ENCODE measurements at regions not wholly inside any gene's neighbourhood (a gene's known extent, or its start where the extent isn't known, plus 50 kb on each side); places are given as distances from the start of the nearest gene placed in this dataset.

- intact Hi-C loops (cut with DNase I): no loop called here
- H3K36me3 ChIP-seq: no peaks in the 10 kb centered on the region
Measured at GRCh38 chr5:14968796-14969195, 97.2 kb upstream of the ANKH start.

GRCh38 chr5:14967166-14967565 lies 95.6 kb upstream of the ANKH start:
- H3K4me1 ChIP-seq: no peaks in the 10 kb centered on the region
- no peak overlapping the region for H3K27ac ChIP-seq
- TF ChIP-seq CTCF (IDR thresholded peaks at IDR 0.05): no peak
- no peak for TF ChIP-seq POLR2A (IDR thresholded peaks at IDR 0.05)
- intact Hi-C loops (cut with DNase I): no loop called here
- H3K4me3 ChIP-seq: no peak overlapping the region
- H3K36me3 ChIP-seq: no peaks in the 10 kb centered on the region
- no peak for DNase-seq
- no peaks in the 10 kb centered on the region for H3K9me3 ChIP-seq
- H3K27me3 ChIP-seq: no peaks in the 10 kb centered on the region
- WGBS, 2 donors: 74 to 88% methylated on average over 4 to 6 of the region's 6 CpGs

More at GRCh38 chr5:14968796-14969195, 97.2 kb upstream of the ANKH start:
- no peak for DNase-seq
- no peaks in the 10 kb centered on the region for H3K9me3 ChIP-seq
- no peak overlapping the region for H3K4me3 ChIP-seq
- no peak overlapping the region for H3K27ac ChIP-seq
- TF ChIP-seq POLR2A (IDR thresholded peaks at IDR 0.05): no peak
- TF ChIP-seq CTCF (IDR thresholded peaks at IDR 0.05): no peak
- no peaks in the 10 kb centered on the region for H3K27me3 ChIP-seq
- no peaks in the 10 kb centered on the region for H3K4me1 ChIP-seq

GRCh38 chr5:14965815-14966214 lies 94.2 kb upstream of the ANKH start:
- 77 to 86% methylated on average over 1 of the region's 1 CpG for WGBS, 2 donors
- intact Hi-C loops (cut with DNase I): no loop called here
- H3K36me3 ChIP-seq: no peaks in the 10 kb centered on the region
- H3K9me3 ChIP-seq: no peaks in the 10 kb centered on the region
- no peaks in the 10 kb centered on the region for H3K4me1 ChIP-seq
- no peaks in the 10 kb centered on the region for H3K27me3 ChIP-seq
- DNase-seq: no peak
- H3K27ac ChIP-seq: no peak overlapping the region
- no peak overlapping the region for H3K4me3 ChIP-seq
- no peak for TF ChIP-seq POLR2A (IDR thresholded peaks at IDR 0.05)
- no peak for TF ChIP-seq CTCF (IDR thresholded peaks at IDR 0.05)

GRCh38 chr5:14962604-14963003 lies 91.0 kb upstream of the ANKH start:
- no peaks in the 10 kb centered on the region for H3K27me3 ChIP-seq
- H3K27ac ChIP-seq: no peak overlapping the region
- intact Hi-C loops (cut with DNase I): no loop called here
- H3K4me1 ChIP-seq: peaks cover 0 to 18% (median 0%) of the 10 kb centered on the region in 3 donors
- WGBS, 2 donors: 60 to 72% methylated on average over 2 of the region's 2 CpGs
- H3K4me3 ChIP-seq: no peak overlapping the region
- no peaks in the 10 kb centered on the region for H3K36me3 ChIP-seq
- no peaks in the 10 kb centered on the region for H3K9me3 ChIP-seq
- DNase-seq: no peak
- TF ChIP-seq POLR2A (IDR thresholded peaks at IDR 0.05) (no peak), CTCF (IDR thresholded peaks at IDR 0.05) (no peak)

GRCh38 chr5:14960120-14960462 lies 88.5 kb upstream of the ANKH start:
- TF ChIP-seq CTCF (IDR thresholded peaks at IDR 0.05) (no peak), POLR2A (IDR thresholded peaks at IDR 0.05) (no peak)
- no peak for DNase-seq
- Histone ChIP-seq H3K36me3 (no peaks in the 10 kb centered on the region), H3K4me3 (no peak overlapping the region), H3K9me3 (no peaks in the 10 kb centered on the region), H3K27ac (peak overlapping the region in 3 of 4 donors; percentile 6 to 42 (median 17)), H3K4me1 (peaks cover 0 to 18% (median 0%) of the 10 kb centered on the region in 3 donors), H3K27me3 (no peaks in the 10 kb centered on the region)
- 93% methylated on average over 5 of the region's 17 CpGs; no CpG with 5 or more reads in 1 of the 2 donors for WGBS, 2 donors
- intact Hi-C loops (cut with DNase I): no loop called here

All from esophagus squamous epithelium (tissue), 5 donors.